ENCODE measurements at regions not wholly inside any gene's neighbourhood (a gene's known extent, or its start where the extent isn't known, plus 50 kb on each side); places are given as distances from the start of the nearest gene placed in this dataset.

DNA sequence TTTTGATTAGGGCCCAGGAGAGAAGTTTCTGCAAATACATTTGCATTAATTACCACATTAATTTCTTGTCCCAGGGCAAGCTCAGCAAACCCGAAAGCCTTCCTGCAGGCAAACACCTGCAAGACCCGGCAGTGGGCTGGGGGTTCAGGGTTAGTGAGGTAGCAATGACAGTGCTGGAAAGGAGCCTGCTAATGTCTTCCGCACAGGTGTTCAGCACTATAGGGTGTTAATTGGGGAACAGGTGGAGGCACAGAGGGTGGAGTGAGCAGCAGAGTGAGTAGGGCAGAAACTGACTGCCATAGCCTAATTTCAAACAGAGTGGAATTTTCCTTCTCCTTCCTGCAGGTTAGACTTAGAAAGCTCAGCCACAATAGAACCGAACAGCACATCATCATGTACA is 50.9 kb upstream of the UBASH3B start:
- BruUV-seq (replicated peaks), result no TSS peak

More for the DNA sequence above, 50.9 kb upstream of the UBASH3B start:
- Histone ChIP-seq H3K9me2 (ENCODE audit: insufficient read depth) (no peaks in the 10 kb centered on the region), H2AFZ (ENCODE audit: low read depth, low read length, poor library complexity, severe bottlenecking) (no peak overlapping the region), H3K27ac (ENCODE audit: low read depth, low read length) (no peak overlapping the region), H3K79me2 (ENCODE audit: insufficient read depth, low read length) (no peaks in the 10 kb centered on the region), H3K4me2 (ENCODE audit: low read length) (no peak overlapping the region), H4K20me1 (ENCODE audit: insufficient read depth) (no peaks in the 10 kb centered on the region), H3K36me3 (ENCODE audit: control insufficient read depth in 1 of 2, insufficient read depth in 2 of 2, low read length in 2 of 2) (no peaks in the 10 kb centered on the region), H3K4me1 (ENCODE audit: control insufficient read depth in 1 of 2, insufficient read depth in 2 of 2, low read length in 2 of 2) (no peaks in the 10 kb centered on the region), H3K9ac (ENCODE audit: low read length) (no peak overlapping the region), H3K4me3 (replicated peaks in 1 of 2; ENCODE audit: low read depth in 1 of 2, low read length in 2 of 2) (no peak overlapping the region), H3K9me3 (ENCODE audit: control insufficient read depth in 1 of 2, insufficient read depth in 1 of 2, low read depth in 1 of 2, low read length in 2 of 2) (no peaks in the 10 kb centered on the region), H3K27me3 (ENCODE audit: insufficient read depth, low read length) (no peaks in the 10 kb centered on the region)
- ChIA-PET CTCF (no interaction called here), RAD21 (ENCODE audit: low non-redundant PET in 1 of 2, low total read pairs in 2 of 2, uncharacterized antibody in 2 of 2, unreplicated experiment in 2 of 2) (no interaction called here), POLR2A (no interaction called here)
- DNase-seq (ENCODE audit: low read depth, low spot score) (no peak), ATAC-seq (no peak)
- TF ChIP-seq RAD21 (IDR thresholded peaks at IDR 0.05; ENCODE audit: low read depth) (no peak), TCF7L2 (IDR thresholded peaks at IDR 0.05; ENCODE audit: borderline replicate concordance, extremely low read depth, insufficient read depth, insufficient read length) (no peak), JUND (IDR thresholded peaks at IDR 0.05) (no peak), CEBPB (IDR thresholded peaks at IDR 0.05; ENCODE audit: low read depth) (no peak), EGR1 (IDR thresholded peaks at IDR 0.05; ENCODE audit: low read depth) (no peak), SRF (IDR thresholded peaks at IDR 0.05; ENCODE audit: low read depth) (no peak), SIN3A (IDR thresholded peaks at IDR 0.05; ENCODE audit: low read depth) (no peak)
- TF ChIP-seq, protein P1, sequence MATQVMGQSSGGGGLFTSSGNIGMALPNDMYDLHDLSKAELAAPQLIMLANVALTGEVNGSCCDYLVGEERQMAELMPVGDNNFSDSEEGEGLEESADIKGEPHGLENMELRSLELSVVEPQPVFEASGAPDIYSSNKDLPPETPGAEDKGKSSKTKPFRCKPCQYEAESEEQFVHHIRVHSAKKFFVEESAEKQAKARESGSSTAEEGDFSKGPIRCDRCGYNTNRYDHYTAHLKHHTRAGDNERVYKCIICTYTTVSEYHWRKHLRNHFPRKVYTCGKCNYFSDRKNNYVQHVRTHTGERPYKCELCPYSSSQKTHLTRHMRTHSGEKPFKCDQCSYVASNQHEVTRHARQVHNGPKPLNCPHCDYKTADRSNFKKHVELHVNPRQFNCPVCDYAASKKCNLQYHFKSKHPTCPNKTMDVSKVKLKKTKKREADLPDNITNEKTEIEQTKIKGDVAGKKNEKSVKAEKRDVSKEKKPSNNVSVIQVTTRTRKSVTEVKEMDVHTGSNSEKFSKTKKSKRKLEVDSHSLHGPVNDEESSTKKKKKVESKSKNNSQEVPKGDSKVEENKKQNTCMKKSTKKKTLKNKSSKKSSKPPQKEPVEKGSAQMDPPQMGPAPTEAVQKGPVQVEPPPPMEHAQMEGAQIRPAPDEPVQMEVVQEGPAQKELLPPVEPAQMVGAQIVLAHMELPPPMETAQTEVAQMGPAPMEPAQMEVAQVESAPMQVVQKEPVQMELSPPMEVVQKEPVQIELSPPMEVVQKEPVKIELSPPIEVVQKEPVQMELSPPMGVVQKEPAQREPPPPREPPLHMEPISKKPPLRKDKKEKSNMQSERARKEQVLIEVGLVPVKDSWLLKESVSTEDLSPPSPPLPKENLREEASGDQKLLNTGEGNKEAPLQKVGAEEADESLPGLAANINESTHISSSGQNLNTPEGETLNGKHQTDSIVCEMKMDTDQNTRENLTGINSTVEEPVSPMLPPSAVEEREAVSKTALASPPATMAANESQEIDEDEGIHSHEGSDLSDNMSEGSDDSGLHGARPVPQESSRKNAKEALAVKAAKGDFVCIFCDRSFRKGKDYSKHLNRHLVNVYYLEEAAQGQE (IDR thresholded peaks at IDR 0.05; ENCODE audit: low read depth), result no peak
- TF ChIP-seq, protein P2, sequence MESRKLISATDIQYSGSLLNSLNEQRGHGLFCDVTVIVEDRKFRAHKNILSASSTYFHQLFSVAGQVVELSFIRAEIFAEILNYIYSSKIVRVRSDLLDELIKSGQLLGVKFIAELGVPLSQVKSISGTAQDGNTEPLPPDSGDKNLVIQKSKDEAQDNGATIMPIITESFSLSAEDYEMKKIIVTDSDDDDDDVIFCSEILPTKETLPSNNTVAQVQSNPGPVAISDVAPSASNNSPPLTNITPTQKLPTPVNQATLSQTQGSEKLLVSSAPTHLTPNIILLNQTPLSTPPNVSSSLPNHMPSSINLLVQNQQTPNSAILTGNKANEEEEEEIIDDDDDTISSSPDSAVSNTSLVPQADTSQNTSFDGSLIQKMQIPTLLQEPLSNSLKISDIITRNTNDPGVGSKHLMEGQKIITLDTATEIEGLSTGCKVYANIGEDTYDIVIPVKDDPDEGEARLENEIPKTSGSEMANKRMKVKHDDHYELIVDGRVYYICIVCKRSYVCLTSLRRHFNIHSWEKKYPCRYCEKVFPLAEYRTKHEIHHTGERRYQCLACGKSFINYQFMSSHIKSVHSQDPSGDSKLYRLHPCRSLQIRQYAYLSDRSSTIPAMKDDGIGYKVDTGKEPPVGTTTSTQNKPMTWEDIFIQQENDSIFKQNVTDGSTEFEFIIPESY (IDR thresholded peaks at IDR 0.05; ENCODE audit: extremely low read depth, insufficient replicate concordance, low read length), result no peak
- TF ChIP-seq, protein P3, sequence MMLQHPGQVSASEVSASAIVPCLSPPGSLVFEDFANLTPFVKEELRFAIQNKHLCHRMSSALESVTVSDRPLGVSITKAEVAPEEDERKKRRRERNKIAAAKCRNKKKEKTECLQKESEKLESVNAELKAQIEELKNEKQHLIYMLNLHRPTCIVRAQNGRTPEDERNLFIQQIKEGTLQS (IDR thresholded peaks at IDR 0.05), result no peak
- intact Hi-C loops (cut with micrococcal nuclease), result no loop called here

All from HCT116 (cell line).